Prostate gland (tissue), 2 donors: ENCODE measurements at regions not wholly inside any gene's neighbourhood (a gene's known extent, or its start where the extent isn't known, plus 50 kb on each side); places are given as distances from the start of the nearest gene placed in this dataset.

Experiments used
- CTCF ChIP-seq, 4 experiments: fragments of 200-600 bp in 2 of 4; fragments of 450-650 bp in 2 of 4; sonication (generic) in 2 of 4; IDR thresholded peaks; 1 replicate in 3 of 4; 2 replicates in 1 of 4; pipeline ENCODE4 v1.5.1; 2016 to 2019; ENCODE audit warnings: antibody characterized with exemption in 4 of 4, mild to moderate bottlenecking in 2 of 4, moderate library complexity in 2 of 4
- POLR2A ChIP-seq: fragments of 450-650 bp; IDR thresholded peaks from one replicate; pipeline ENCODE4 v1.6.1; 2016; ENCODE audit warnings: antibody characterized with exemption, mild to moderate bottlenecking
- POLR2AphosphoS5 ChIP-seq: sonication (generic); formaldehyde crosslinking; IDR thresholded peaks from one replicate; pipeline ENCODE4 v1.6.1; 2017; ENCODE audit warnings: antibody characterized with exemption

GRCh38 chr4:28772788-28773187, 1912.1 kb downstream of the STIM2 start:
- TF ChIP-seq POLR2A (no peak), CTCF (IDR thresholded peaks at IDR 0.05) (no peak), POLR2AphosphoS5 (no peak)
